Endothelial cell of umbilical vein (primary cell): ENCODE measurements at regions not wholly inside any gene's neighbourhood (a gene's known extent, or its start where the extent isn't known, plus 50 kb on each side); places are given as distances from the start of the nearest gene placed in this dataset.

Source experiments
- BruUV-seq: library from RNA; stranded (reverse); fragments of 400-500 nt; replicated peaks from 2 replicates; lab custom pipeline; 2021; lab: Mats Ljungman, UMichigan
- CTCF ChIA-PET: fragments of 300-600, 350-600 bp; sonication (Branson Sonifier 250); formaldehyde crosslinking; loops from one replicate; lab custom pipeline; 2021; ENCODE audit warnings: antibody characterized with exemption, inconsistent platforms; lab: Charles Lee
- POLR2A ChIA-PET: fragments of 300-600, 350-600 bp; sonication (Branson Sonifier 250); formaldehyde crosslinking; loops from one replicate; lab custom pipeline; 2021; ENCODE audit warnings: antibody characterized with exemption, inconsistent platforms; lab: Charles Lee
- DNase-seq: peaks from one replicate; pipeline ENCODE4 v3.0.0-alpha.2; 2011; ENCODE audit warnings: low read depth, low spot score
- FAIRE-seq: peaks from 2 replicates; lab custom pipeline; 2011; peaks lifted over from hg19 to GRCh38; lab: Jason Lieb, UNC
- H2AFZ ChIP-seq: 2 replicates; pipeline ENCODE4 v1.6.0; 2012; ENCODE audit warnings: low read depth, low read length, control low read depth, inconsistent platforms
- H3K27ac ChIP-seq: 2 replicates; pipeline ENCODE4 v1.5.1; 2011; ENCODE audit warnings: low read depth, mild to moderate bottlenecking, control low read depth, low read length, moderate library complexity; ENCODE audit not compliant: insufficient read depth
- H3K27me3 ChIP-seq, 2 experiments: 2 replicates each; pipeline versions ENCODE4 v1.6.0 to v1.6.1; 2011; ENCODE audit warnings: low read length in 2 of 2, mixed read lengths in 1 of 2; ENCODE audit not compliant: control insufficient read depth in 2 of 2, insufficient read depth in 2 of 2
- H3K36me3 ChIP-seq, 2 experiments: 2 replicates in 1 of 2; 3 replicates in 1 of 2; pipeline ENCODE4 v1.5.1; 2011; ENCODE audit warnings: low read length in 2 of 2, mild to moderate bottlenecking in 1 of 2, moderate library complexity in 1 of 2; ENCODE audit not compliant: control insufficient read depth in 2 of 2, insufficient read depth in 2 of 2; ENCODE audit errors: extremely low read depth in 1 of 2
- H3K4me1 ChIP-seq: 3 replicates; pipeline ENCODE4 v1.5.1; 2011; ENCODE audit warnings: mild to moderate bottlenecking, low read length; ENCODE audit not compliant: control insufficient read depth, insufficient read depth; ENCODE audit errors: extremely low read depth
- H3K4me2 ChIP-seq: 2 replicates; pipeline ENCODE4 v1.6.1; 2011; ENCODE audit warnings: low read length, control low read depth, mixed read lengths; ENCODE audit not compliant: insufficient read depth
- H3K4me3 ChIP-seq, 3 experiments: fragments of 200-600 bp in 1 of 3; sonication (generic), shearing (Covaris generic) in 1 of 3; replicated peaks in 1 of 3; 2 replicates each; pipeline ENCODE4 v1.5.1; 2011 to 2016; ENCODE audit warnings: control low read depth in 3 of 3, low read length in 3 of 3, mild to moderate bottlenecking in 2 of 3, inconsistent platforms in 1 of 3, low read depth in 1 of 3, moderate library complexity in 1 of 3; ENCODE audit not compliant: insufficient read depth in 1 of 3
- H3K79me2 ChIP-seq: 2 replicates; pipeline ENCODE4 v1.6.0; 2012; ENCODE audit warnings: low read length, inconsistent platforms; ENCODE audit not compliant: control insufficient read depth, insufficient read depth
- H3K9ac ChIP-seq: replicated peaks from 2 replicates; pipeline ENCODE3; 2011; ENCODE audit warnings: low read length, control low read depth; ENCODE audit not compliant: insufficient read depth; ENCODE audit errors: extremely low read depth
- H3K9me1 ChIP-seq: replicated peaks from 3 replicates; pipeline ENCODE4 v1.6.0; 2011; ENCODE audit warnings: mild to moderate bottlenecking, low read length; ENCODE audit not compliant: control insufficient read depth, insufficient read depth; ENCODE audit errors: extremely low read depth
- H3K9me3 ChIP-seq: replicated peaks from 2 replicates; pipeline ENCODE4 v1.5.1; 2012; ENCODE audit warnings: low read length, inconsistent platforms; ENCODE audit not compliant: control insufficient read depth, insufficient read depth
- H4K20me1 ChIP-seq: replicated peaks from 2 replicates; pipeline ENCODE3; 2011; ENCODE audit warnings: mild to moderate bottlenecking, low read length; ENCODE audit not compliant: control insufficient read depth, insufficient read depth; ENCODE audit errors: extremely low read depth
- FOS ChIP-seq: IDR thresholded peaks from 2 replicates; pipeline ENCODE4 v1.6.1; 2011; ENCODE audit warnings: mild to moderate bottlenecking, low read length, moderate library complexity, borderline replicate concordance; ENCODE audit not compliant: insufficient read depth
- GATA2 ChIP-seq: IDR thresholded peaks from 2 replicates; pipeline ENCODE4 v1.7.0; 2011; ENCODE audit warnings: low read depth, mild to moderate bottlenecking, moderate library complexity, mixed read lengths, low read length; ENCODE audit not compliant: insufficient read length, insufficient read depth
- JUN ChIP-seq: IDR thresholded peaks from 2 replicates; pipeline ENCODE4 v1.6.1; 2011; ENCODE audit warnings: borderline replicate concordance, low read depth; ENCODE audit not compliant: insufficient read length, insufficient read depth
- MYC ChIP-seq: IDR thresholded peaks from one replicate; pipeline ENCODE4 v1.6.1; 2011; ENCODE audit warnings: mild to moderate bottlenecking, low read depth, low read length
- POLR2A ChIP-seq: IDR thresholded peaks from 2 replicates; pipeline ENCODE4 v1.6.1; 2012; ENCODE audit warnings: low read depth, mild to moderate bottlenecking, control low read depth, low read length
- POLR2AphosphoS5 ChIP-seq: IDR thresholded peaks from 2 replicates; pipeline ENCODE4 v1.6.1; 2012; ENCODE audit warnings: low read depth, mild to moderate bottlenecking, control low read depth, low read length, moderate library complexity; ENCODE audit not compliant: insufficient read depth
- dilution Hi-C: fragments of 300-500 bp; cut with MboI; formaldehyde crosslinking; loops from one replicate; pipeline ENCODE4 v1.15.0; 2019; ENCODE audit warnings: low sequenced_read_pairs; ENCODE audit not compliant: extremely low pct_ligation_motif_present
- intact Hi-C: fragments of 100-400 bp; cut with micrococcal nuclease; formaldehyde crosslinking; loops from one replicate; pipeline ENCODE4 v1.10.0; 2022
- TF ChIP-seq, protein P1 (sequence below), 2 donors: IDR thresholded peaks; 1 replicate in 1 of 2; 2 replicates in 1 of 2; pipeline ENCODE4 v1.5.1; 2011; ENCODE audit warnings: low read length in 2 of 2, mild to moderate bottlenecking in 2 of 2, moderate library complexity in 2 of 2, control low read depth in 1 of 2, inconsistent platforms in 1 of 2, low read depth in 1 of 2; ENCODE audit not compliant: insufficient read depth in 1 of 2; ENCODE audit errors: extremely low read depth in 1 of 2
- TF ChIP-seq, protein P2 (sequence below): IDR thresholded peaks from 2 replicates; pipeline ENCODE4 v1.6.1; 2011; ENCODE audit not compliant: insufficient read depth, insufficient read length

- Histone ChIP-seq H3K4me1 (no peaks in the 10 kb centered on the region), H3K4me2 (no peak overlapping the region), H4K20me1 (no peaks in the 10 kb centered on the region), H2AFZ (no peak overlapping the region), H3K9me1 (no peaks in the 10 kb centered on the region), H3K27me3 (no peaks in the 10 kb centered on the region), H3K79me2 (no peaks in the 10 kb centered on the region), H3K9me3 (no peaks in the 10 kb centered on the region), H3K9ac (no peak overlapping the region), H3K27ac (no peak overlapping the region), H3K36me3 (no peaks in the 10 kb centered on the region), H3K4me3 (no peak overlapping the region)
- BruUV-seq = no TSS peak
- intact Hi-C loops (no loop called here), dilution Hi-C loops (no loop called here)
- no peak for DNase-seq
- TF ChIP-seq POLR2A = no peak
- TF ChIP-seq JUN = no peak
- no peak for TF ChIP-seq MYC
- TF ChIP-seq GATA2 = no peak
- no peak for TF ChIP-seq POLR2AphosphoS5
- TF ChIP-seq, protein P1, sequence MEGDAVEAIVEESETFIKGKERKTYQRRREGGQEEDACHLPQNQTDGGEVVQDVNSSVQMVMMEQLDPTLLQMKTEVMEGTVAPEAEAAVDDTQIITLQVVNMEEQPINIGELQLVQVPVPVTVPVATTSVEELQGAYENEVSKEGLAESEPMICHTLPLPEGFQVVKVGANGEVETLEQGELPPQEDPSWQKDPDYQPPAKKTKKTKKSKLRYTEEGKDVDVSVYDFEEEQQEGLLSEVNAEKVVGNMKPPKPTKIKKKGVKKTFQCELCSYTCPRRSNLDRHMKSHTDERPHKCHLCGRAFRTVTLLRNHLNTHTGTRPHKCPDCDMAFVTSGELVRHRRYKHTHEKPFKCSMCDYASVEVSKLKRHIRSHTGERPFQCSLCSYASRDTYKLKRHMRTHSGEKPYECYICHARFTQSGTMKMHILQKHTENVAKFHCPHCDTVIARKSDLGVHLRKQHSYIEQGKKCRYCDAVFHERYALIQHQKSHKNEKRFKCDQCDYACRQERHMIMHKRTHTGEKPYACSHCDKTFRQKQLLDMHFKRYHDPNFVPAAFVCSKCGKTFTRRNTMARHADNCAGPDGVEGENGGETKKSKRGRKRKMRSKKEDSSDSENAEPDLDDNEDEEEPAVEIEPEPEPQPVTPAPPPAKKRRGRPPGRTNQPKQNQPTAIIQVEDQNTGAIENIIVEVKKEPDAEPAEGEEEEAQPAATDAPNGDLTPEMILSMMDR (IDR thresholded peaks at IDR 0.05; ENCODE audit: extremely low read depth in 1 of 2, insufficient read depth in 1 of 2, low read depth in 1 of 2, low read length in 2 of 2) = no peak
- TF ChIP-seq FOS = no peak
- TF ChIP-seq, protein P2, sequence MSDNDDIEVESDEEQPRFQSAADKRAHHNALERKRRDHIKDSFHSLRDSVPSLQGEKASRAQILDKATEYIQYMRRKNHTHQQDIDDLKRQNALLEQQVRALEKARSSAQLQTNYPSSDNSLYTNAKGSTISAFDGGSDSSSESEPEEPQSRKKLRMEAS = no peak
- FAIRE-seq = no peak
- POLR2A ChIA-PET = no interaction called here
- CTCF ChIA-PET = interaction anchor here (0.8 to 2.1 kb wide), 3 partner anchors 9 to 320 kb away, joined by 3 to 8 read pairs (median 4); no protein-coding TSS in a partner anchor
Observed at GRCh38 chr3:147937341-147937740, 528.2 kb downstream of the ZIC1 start.
